ENCODE measurements at regions not wholly inside any gene's neighbourhood (a gene's known extent, or its start where the extent isn't known, plus 50 kb on each side); places are given as distances from the start of the nearest gene placed in this dataset.

DNA sequence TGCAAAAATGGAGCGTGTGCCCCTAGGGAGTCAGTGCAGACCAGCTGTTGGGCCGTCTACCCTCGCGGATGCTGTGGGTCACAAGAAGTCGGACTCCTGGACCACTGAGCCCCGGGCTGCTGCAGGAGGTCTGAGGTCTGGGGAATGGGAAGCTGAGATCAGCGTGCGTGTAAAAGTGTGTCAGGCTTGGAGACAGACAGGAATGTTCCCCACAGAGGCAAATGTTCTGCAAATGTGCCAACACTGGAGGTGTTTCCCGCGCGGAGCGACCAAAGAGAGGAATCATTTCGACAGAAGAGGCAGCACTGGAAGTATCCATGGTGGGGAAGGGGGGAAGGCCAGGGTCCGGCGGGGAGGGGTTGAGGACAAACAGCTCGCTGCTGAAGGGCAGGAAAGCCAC is 643.8 kb upstream of the MGMT start:
- Histone ChIP-seq H3K27me3 (ENCODE audit: control insufficient read depth, insufficient read depth, low read length) (no peaks in the 10 kb centered on the region), H3K36me3 (ENCODE audit: control insufficient read depth, insufficient read depth, low read length) (no peaks in the 10 kb centered on the region), H3K27ac (ENCODE audit: low read depth, low read length) (no peak overlapping the region), H3K4me1 (ENCODE audit: control insufficient read depth, insufficient read depth, low read length) (no peaks in the 10 kb centered on the region), H3K4me3 (ENCODE audit: low read length) (no peak overlapping the region), H3K9ac (ENCODE audit: low read length) (no peak overlapping the region)

DNA sequence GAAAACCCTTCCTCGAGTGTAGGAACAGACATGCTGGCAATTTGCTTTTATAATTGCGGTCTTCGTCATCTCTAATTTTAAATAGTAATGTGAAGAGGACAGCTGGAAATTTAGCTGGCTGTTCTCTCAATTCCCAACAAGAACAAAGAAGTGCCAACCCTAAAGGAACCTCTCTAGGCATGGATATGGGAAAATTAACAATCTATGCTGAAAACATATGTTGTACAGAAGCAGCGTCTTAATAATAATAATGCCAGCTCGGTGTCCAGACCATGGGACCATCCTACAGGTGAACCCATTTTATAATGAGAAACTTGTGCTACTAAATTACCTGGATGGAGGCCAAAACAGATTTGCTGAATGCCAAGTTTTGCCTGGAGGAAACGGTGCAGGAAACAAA is 641.4 kb upstream of the MGMT start:
- no peaks in the 10 kb centered on the region for H3K4me1 ChIP-seq (ENCODE audit: control insufficient read depth, insufficient read depth, low read length)
- no peaks in the 10 kb centered on the region for H3K27me3 ChIP-seq (ENCODE audit: control insufficient read depth, insufficient read depth, low read length)
- H3K36me3 ChIP-seq (ENCODE audit: control insufficient read depth, insufficient read depth, low read length) = no peaks in the 10 kb centered on the region
- H3K27ac ChIP-seq (ENCODE audit: low read depth, low read length) = no peak overlapping the region
- H3K9ac ChIP-seq (ENCODE audit: low read length) = no peak overlapping the region
- H3K4me3 ChIP-seq (ENCODE audit: low read length) = no peak overlapping the region

DNA sequence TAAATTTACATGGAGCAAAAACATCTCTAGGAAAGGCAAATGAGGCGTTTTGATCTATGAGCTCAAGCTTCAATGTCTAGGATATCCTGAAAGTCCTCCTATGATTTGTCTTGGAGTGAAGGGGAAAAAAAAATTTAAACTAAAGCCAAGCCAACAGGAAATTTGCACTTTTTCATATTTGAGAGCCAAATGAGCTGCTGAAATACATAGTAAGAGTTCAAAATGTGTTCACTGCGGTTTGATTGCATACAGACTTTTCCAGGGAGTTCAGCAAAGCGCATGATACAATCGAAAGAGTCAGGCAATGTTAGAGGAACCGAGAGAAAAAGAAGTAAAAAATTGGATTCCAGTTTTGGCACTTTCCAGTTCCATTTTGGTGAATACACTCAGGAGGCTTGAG is 633.4 kb upstream of the MGMT start:
- no peaks in the 10 kb centered on the region for H3K4me1 ChIP-seq (ENCODE audit: control insufficient read depth, insufficient read depth, low read length)
- H3K36me3 ChIP-seq (ENCODE audit: control insufficient read depth, insufficient read depth, low read length) = no peaks in the 10 kb centered on the region
- no peak overlapping the region for H3K27ac ChIP-seq (ENCODE audit: low read depth, low read length)
- no peaks in the 10 kb centered on the region for H3K27me3 ChIP-seq (ENCODE audit: control insufficient read depth, insufficient read depth, low read length)
- no peak overlapping the region for H3K9ac ChIP-seq (ENCODE audit: low read length)
- H3K4me3 ChIP-seq (ENCODE audit: low read length) = no peak overlapping the region

DNA sequence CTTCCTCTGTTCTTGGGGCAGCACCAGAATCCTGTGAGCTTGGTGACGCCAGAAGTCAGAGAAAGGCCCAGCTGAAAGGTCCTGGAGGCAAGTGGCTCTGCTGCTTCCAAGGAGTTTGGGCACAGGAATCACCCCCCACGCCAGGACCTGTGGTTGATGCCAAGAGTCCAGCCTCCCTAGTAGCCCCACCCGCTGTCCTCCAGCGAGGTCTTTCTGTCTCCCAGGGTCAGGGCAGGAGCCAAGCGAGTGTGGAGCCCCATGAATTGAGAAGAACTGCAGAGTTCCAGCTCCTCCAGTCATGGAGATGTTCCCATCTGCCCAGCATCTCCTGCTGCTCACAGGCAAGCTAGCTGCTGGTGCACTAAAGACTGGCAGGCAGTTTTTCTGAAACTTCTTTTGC is 631.7 kb upstream of the MGMT start:
- no peak overlapping the region for H3K27ac ChIP-seq (ENCODE audit: low read depth, low read length)
- no peaks in the 10 kb centered on the region for H3K4me1 ChIP-seq (ENCODE audit: control insufficient read depth, insufficient read depth, low read length)
- no peak overlapping the region for H3K9ac ChIP-seq (ENCODE audit: low read length)
- H3K4me3 ChIP-seq (ENCODE audit: low read length) = no peak overlapping the region
- H3K36me3 ChIP-seq (ENCODE audit: control insufficient read depth, insufficient read depth, low read length) = no peaks in the 10 kb centered on the region
- H3K27me3 ChIP-seq (ENCODE audit: control insufficient read depth, insufficient read depth, low read length) = no peaks in the 10 kb centered on the region

DNA sequence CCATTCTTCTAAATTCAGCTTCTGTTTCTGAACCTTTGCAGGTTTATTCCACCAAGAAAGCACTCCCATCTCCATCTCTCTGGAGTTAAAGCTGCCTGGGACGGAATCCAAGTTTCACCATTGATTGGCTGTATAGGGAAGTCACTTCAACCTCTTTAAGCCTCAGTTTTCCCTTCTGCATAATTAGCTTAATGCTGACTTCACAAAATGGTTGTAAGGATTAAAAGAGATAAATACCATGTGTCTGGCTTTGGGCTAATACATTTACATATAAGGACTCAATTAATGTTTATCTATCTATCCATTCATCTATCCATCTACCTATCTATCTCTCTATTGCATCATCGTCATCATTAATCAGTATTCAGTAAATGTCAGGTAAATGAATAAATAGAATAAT is 629.6 kb upstream of the MGMT start:
- Histone ChIP-seq H3K9ac (ENCODE audit: low read length) (no peak overlapping the region), H3K4me3 (ENCODE audit: low read length) (no peak overlapping the region), H3K36me3 (ENCODE audit: control insufficient read depth, insufficient read depth, low read length) (no peaks in the 10 kb centered on the region), H3K27me3 (ENCODE audit: control insufficient read depth, insufficient read depth, low read length) (no peaks in the 10 kb centered on the region), H3K27ac (ENCODE audit: low read depth, low read length) (no peak overlapping the region), H3K4me1 (ENCODE audit: control insufficient read depth, insufficient read depth, low read length) (no peaks in the 10 kb centered on the region)

DNA sequence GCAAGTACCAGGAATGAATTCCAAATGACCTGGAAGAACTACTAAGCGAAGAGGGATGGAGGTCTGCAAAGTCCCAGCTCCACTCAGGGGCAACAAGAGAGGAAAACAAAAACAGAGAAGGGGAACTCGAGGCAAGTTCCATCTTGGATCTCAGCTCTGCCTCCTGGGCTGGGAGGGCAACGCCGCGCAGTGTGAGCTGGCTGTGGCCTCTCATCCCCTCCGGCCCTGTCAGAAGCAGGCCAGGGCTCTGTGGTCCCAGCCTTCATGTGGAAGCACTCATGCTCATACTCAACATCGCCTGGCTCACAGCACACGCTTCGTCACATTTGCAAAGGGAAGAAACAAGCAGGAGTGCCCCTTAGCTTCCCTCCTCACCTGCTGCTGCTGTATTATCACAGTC is 627.9 kb upstream of the MGMT start:
- Histone ChIP-seq H3K4me3 (ENCODE audit: low read length) (no peak overlapping the region), H3K27ac (ENCODE audit: low read depth, low read length) (no peak overlapping the region)

DNA sequence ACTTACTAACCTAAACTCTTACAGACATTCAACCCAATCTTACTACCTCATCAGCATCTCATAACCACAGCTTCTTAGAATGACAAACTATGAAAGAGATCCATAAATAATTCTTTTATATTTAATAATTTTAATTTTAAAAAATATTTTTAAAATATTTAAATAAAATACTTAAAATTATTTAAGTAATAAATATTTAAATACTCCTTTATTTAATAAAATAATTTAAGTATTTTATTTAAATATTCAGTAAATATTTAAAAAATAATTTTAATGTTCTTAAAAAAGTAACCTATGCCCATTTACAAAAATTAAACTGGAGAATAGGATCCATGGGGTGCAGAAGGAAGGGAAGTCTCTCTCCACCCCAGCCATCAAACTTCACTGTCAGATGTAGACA is 627.3 kb upstream of the MGMT start:
- Histone ChIP-seq H3K9ac (ENCODE audit: low read length) (no peak overlapping the region), H3K27ac (ENCODE audit: low read depth, low read length) (no peak overlapping the region), H3K4me1 (ENCODE audit: control insufficient read depth, insufficient read depth, low read length) (no peaks in the 10 kb centered on the region), H3K4me3 (ENCODE audit: low read length) (no peak overlapping the region), H3K27me3 (ENCODE audit: control insufficient read depth, insufficient read depth, low read length) (no peaks in the 10 kb centered on the region), H3K36me3 (ENCODE audit: control insufficient read depth, insufficient read depth, low read length) (no peaks in the 10 kb centered on the region)

More for the DNA sequence above, 627.9 kb upstream of the MGMT start:
- H3K36me3 ChIP-seq (ENCODE audit: control insufficient read depth, insufficient read depth, low read length) = no peaks in the 10 kb centered on the region
- no peaks in the 10 kb centered on the region for H3K27me3 ChIP-seq (ENCODE audit: control insufficient read depth, insufficient read depth, low read length)
- no peak overlapping the region for H3K9ac ChIP-seq (ENCODE audit: low read length)
- H3K4me1 ChIP-seq (ENCODE audit: control insufficient read depth, insufficient read depth, low read length) = no peaks in the 10 kb centered on the region

DNA sequence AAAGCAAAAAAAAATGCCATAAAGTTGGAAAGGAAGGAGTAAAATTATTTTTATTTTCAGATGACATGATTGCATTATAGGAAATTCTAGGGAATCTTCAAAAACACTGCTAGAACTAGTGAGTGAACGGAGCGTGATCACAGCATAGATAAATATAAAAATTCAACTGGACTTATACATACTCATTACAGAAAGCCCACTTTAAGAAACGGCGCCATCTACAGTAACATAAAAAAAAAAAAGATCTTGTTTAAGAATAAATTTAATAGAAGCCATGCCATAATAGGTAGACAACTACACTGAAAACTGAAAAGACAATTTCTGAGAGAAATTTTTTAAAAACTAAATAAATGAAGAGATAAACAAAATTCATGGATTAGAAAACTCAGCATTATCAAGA is 623.1 kb upstream of the MGMT start:
- no peak overlapping the region for H3K27ac ChIP-seq (ENCODE audit: low read depth, low read length)
- H3K9ac ChIP-seq (ENCODE audit: low read length) = no peak overlapping the region
- no peak overlapping the region for H3K4me3 ChIP-seq (ENCODE audit: low read length)
- no peaks in the 10 kb centered on the region for H3K36me3 ChIP-seq (ENCODE audit: control insufficient read depth, insufficient read depth, low read length)
- no peaks in the 10 kb centered on the region for H3K27me3 ChIP-seq (ENCODE audit: control insufficient read depth, insufficient read depth, low read length)
- H3K4me1 ChIP-seq (ENCODE audit: control insufficient read depth, insufficient read depth, low read length) = no peaks in the 10 kb centered on the region

DNA sequence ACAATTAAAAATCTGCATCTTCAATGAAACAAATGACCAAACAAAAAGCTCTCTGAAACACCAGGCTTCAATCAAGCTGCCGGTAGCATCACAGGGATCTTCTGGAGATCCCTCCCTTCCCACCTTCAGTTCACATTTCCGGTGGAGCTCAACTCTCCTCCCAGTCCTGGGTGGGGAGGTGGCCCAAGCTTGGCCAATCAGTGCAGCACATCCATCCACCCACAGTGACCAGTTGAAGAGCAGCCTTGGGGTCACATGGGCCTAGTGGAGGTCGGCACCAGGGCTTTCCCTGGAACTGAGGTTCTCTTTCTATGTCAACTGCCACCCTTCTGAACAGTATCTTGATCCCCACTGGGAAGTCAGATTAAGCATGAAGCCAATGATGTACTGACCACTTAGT is 620.1 kb upstream of the MGMT start:
- H3K4me1 ChIP-seq (ENCODE audit: control insufficient read depth, insufficient read depth, low read length) = no peaks in the 10 kb centered on the region
- H3K36me3 ChIP-seq (ENCODE audit: control insufficient read depth, insufficient read depth, low read length) = no peaks in the 10 kb centered on the region
- no peaks in the 10 kb centered on the region for H3K27me3 ChIP-seq (ENCODE audit: control insufficient read depth, insufficient read depth, low read length)
- no peak overlapping the region for H3K4me3 ChIP-seq (ENCODE audit: low read length)
- no peak overlapping the region for H3K27ac ChIP-seq (ENCODE audit: low read depth, low read length)
- H3K9ac ChIP-seq (ENCODE audit: low read length) = no peak overlapping the region

DNA sequence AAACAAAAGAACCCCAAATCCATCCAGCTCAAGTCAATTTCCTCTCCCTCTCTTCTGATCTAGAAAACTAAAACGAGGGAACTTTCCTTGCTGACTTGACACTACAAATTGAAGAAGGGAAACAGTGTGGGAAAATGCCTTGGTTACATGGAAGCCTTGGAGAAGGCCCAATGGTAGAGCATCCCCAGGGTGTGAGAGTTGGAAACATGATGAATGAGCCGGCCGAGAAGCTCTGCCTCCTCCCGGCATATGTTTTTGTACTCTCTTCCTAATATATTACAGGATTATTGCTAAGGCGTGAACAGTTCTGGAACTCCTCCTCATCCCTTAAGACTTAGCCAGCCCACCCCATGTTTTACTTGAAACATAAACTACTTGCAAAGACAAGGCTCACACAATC is 618.2 kb upstream of the MGMT start:
- Histone ChIP-seq H3K4me1 (ENCODE audit: control insufficient read depth, insufficient read depth, low read length) (no peaks in the 10 kb centered on the region), H3K27ac (ENCODE audit: low read depth, low read length) (no peak overlapping the region), H3K27me3 (ENCODE audit: control insufficient read depth, insufficient read depth, low read length) (no peaks in the 10 kb centered on the region), H3K9ac (ENCODE audit: low read length) (no peak overlapping the region), H3K36me3 (ENCODE audit: control insufficient read depth, insufficient read depth, low read length) (no peaks in the 10 kb centered on the region), H3K4me3 (ENCODE audit: low read length) (no peak overlapping the region)

DNA sequence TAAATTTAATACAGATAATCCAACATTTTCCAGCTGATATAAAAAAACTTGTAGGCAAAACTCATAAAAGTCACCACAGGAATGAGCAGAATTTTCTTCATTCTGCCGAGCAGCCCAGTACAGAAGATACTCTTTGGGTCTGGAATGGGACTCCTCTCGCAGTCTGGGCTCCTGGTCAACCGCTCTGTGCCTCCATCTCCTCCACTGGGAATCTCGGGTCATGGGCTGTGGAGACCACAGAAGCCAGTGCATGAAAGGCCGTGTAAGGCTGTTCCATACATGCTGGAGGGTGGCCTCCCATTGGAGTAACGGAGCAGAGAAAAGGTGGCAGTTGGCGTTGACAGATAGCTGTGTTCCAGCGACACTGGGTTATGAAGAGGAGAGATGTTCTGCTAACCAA is 616.4 kb upstream of the MGMT start:
- H3K4me3 ChIP-seq (ENCODE audit: low read length) = no peak overlapping the region
- no peaks in the 10 kb centered on the region for H3K36me3 ChIP-seq (ENCODE audit: control insufficient read depth, insufficient read depth, low read length)
- no peak overlapping the region for H3K27ac ChIP-seq (ENCODE audit: low read depth, low read length)
- H3K4me1 ChIP-seq (ENCODE audit: control insufficient read depth, insufficient read depth, low read length) = peaks cover 3% of the 10 kb centered on the region
- no peaks in the 10 kb centered on the region for H3K27me3 ChIP-seq (ENCODE audit: control insufficient read depth, insufficient read depth, low read length)
- no peak overlapping the region for H3K9ac ChIP-seq (ENCODE audit: low read length)

DNA sequence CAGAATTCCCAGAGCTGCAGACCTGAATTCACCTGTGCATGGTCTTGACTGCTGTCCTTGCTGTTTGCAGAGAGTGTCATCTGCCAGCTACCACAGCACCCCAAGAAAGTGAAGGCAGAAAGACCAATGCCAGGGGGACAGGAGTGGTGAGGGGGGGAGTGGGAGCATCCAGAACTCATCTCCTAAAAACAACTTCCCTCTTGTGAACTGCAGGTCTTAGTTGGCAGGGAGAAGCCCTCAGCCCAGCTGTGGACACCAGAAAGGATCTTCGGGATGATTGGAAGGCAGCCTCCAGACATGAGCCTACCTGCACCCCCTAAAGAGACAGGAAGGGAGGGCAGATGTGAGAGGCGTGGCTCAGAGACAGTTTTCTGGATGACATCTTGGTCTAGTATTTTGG is 615.8 kb upstream of the MGMT start:
- Histone ChIP-seq H3K27ac (ENCODE audit: low read depth, low read length) (no peak overlapping the region), H3K36me3 (ENCODE audit: control insufficient read depth, insufficient read depth, low read length) (no peaks in the 10 kb centered on the region), H3K4me3 (ENCODE audit: low read length) (no peak overlapping the region), H3K27me3 (ENCODE audit: control insufficient read depth, insufficient read depth, low read length) (no peaks in the 10 kb centered on the region), H3K9ac (ENCODE audit: low read length) (no peak overlapping the region), H3K4me1 (ENCODE audit: control insufficient read depth, insufficient read depth, low read length) (peaks cover 3% of the 10 kb centered on the region)

DNA sequence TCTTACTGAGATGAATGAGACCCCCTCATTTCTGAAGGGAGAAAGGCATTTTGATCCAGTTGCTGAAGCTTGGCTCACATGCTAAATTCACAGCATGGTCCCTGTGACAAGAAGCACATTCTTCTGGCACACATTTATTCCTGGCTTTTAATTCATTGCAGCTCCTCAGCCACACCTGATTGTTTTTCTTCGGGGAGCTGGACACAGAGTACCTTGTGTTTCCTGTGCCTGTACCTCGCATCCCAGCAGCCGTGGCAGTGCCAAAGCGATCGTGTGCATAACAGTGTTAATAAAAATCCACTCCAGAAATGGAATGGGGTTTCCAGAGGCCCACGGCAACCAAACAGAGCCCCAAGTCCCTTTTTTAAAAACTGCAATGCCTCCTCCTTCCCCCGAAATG is 615.3 kb upstream of the MGMT start:
- Histone ChIP-seq H3K27me3 (ENCODE audit: control insufficient read depth, insufficient read depth, low read length) (no peaks in the 10 kb centered on the region), H3K27ac (ENCODE audit: low read depth, low read length) (no peak overlapping the region), H3K36me3 (ENCODE audit: control insufficient read depth, insufficient read depth, low read length) (no peaks in the 10 kb centered on the region), H3K4me1 (ENCODE audit: control insufficient read depth, insufficient read depth, low read length) (peaks cover 3% of the 10 kb centered on the region), H3K9ac (ENCODE audit: low read length) (no peak overlapping the region), H3K4me3 (ENCODE audit: low read length) (no peak overlapping the region)

DNA sequence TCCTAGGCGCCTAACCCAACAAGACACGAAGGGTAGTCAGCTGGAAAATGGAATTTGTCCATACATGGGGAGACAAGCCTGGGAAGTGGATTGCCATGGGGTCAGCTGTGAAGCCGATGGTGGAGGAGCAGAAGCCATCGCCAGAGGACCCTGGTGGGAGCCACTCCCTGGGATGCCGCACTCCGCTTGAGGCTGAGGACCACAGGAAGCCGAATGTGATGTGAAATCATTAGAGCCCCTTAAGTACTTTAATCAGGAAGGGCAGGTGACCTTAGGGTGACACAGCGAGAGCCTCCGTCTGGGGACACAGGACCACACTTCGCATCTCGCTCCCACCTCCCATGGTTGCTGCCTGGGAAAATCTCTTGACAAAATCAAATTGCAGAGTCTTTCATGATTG is 614.6 kb upstream of the MGMT start:
- H3K4me3 ChIP-seq (ENCODE audit: low read length) = no peak overlapping the region
- H3K9ac ChIP-seq (ENCODE audit: low read length) = no peak overlapping the region
- no peak overlapping the region for H3K27ac ChIP-seq (ENCODE audit: low read depth, low read length)
- peaks cover 3% of the 10 kb centered on the region for H3K4me1 ChIP-seq (ENCODE audit: control insufficient read depth, insufficient read depth, low read length)
- no peaks in the 10 kb centered on the region for H3K27me3 ChIP-seq (ENCODE audit: control insufficient read depth, insufficient read depth, low read length)
- H3K36me3 ChIP-seq (ENCODE audit: control insufficient read depth, insufficient read depth, low read length) = no peaks in the 10 kb centered on the region
